DMS114 treated with DMSO at 0.1 percent for 48 hours (cell line): ENCODE measurements at regions not wholly inside any gene's neighbourhood (a gene's known extent, or its start where the extent isn't known, plus 50 kb on each side); places are given as distances from the start of the nearest gene placed in this dataset.
"Not testable (repeated sequence)": the region's sequence is repeated elsewhere in the genome, so short reads cannot be mapped to it uniquely, and the experiment has no call there.

ENCODE experiments used
- DNase-seq: peaks from one replicate; lab custom pipeline; 2025; ENCODE audit not compliant: unreplicated experiment; lab: John Stamatoyannopoulos, UW

GRCh38 chr4:171538601-171539100, 274.6 kb upstream of the GALNTL6 start:
- DNase-seq = no peak

GRCh38 chr4:171534391-171534790, 278.8 kb upstream of the GALNTL6 start:
- DNase-seq = no peak

GRCh38 chr4:171532968-171533367, 280.2 kb upstream of the GALNTL6 start:
- DNase-seq = no peak

GRCh38 chr4:171524903-171525302, 288.3 kb upstream of the GALNTL6 start:
- DNase-seq = no peak

GRCh38 chr4:171521726-171522125, 291.5 kb upstream of the GALNTL6 start:
- no peak for DNase-seq

GRCh38 chr4:171519457-171519856, 293.7 kb upstream of the GALNTL6 start:
- no peak for DNase-seq

GRCh38 chr4:171517883-171518282, 295.3 kb upstream of the GALNTL6 start:
- no peak for DNase-seq

GRCh38 chr4:171516694-171517093, 296.5 kb upstream of the GALNTL6 start:
- DNase-seq = no peak

GRCh38 chr4:171484681-171485080, 328.5 kb upstream of the GALNTL6 start:
- DNase-seq = no peak

GRCh38 chr4:171478181-171478580, 335.0 kb upstream of the GALNTL6 start:
- no peak for DNase-seq

GRCh38 chr4:171475111-171475510, 338.1 kb upstream of the GALNTL6 start:
- not testable (repeated sequence) for DNase-seq

- no peak for DNase-seq
These were observed 340.0 kb upstream of the GALNTL6 start for GRCh38 chr4:171473155-171473554.

- DNase-seq = no peak
These were observed 341.0 kb upstream of the GALNTL6 start for GRCh38 chr4:171472230-171472629.

- DNase-seq = no peak
These were observed 348.7 kb upstream of the GALNTL6 start for GRCh38 chr4:171464499-171464898.

- DNase-seq = no peak
These were observed 352.0 kb upstream of the GALNTL6 start for GRCh38 chr4:171461191-171461590.

- no peak for DNase-seq
These were observed 364.2 kb upstream of the GALNTL6 start for GRCh38 chr4:171448919-171449481.

GRCh38 chr4:171448358-171448757, 364.8 kb upstream of the GALNTL6 start:
- DNase-seq = no peak

GRCh38 chr4:171441300-171441941, 371.8 kb upstream of the GALNTL6 start:
- DNase-seq = no peak

- no peak for DNase-seq
These were observed 379.5 kb upstream of the GALNTL6 start for GRCh38 chr4:171433674-171434073.

- DNase-seq = no peak
These were observed 380.7 kb upstream of the GALNTL6 start for GRCh38 chr4:171432536-171432935.

GRCh38 chr4:171430495-171430894, 382.7 kb upstream of the GALNTL6 start:
- DNase-seq = no peak

- DNase-seq = no peak
These were observed 416.0 kb upstream of the GALNTL6 start for GRCh38 chr4:171397175-171397574.

GRCh38 chr4:171390626-171391025, 422.6 kb upstream of the GALNTL6 start:
- DNase-seq = no peak
